Lower leg skin (tissue), 3 donors: ENCODE measurements at regions not wholly inside any gene's neighbourhood (a gene's known extent, or its start where the extent isn't known, plus 50 kb on each side); places are given as distances from the start of the nearest gene placed in this dataset.

ENCODE experiments used
- POLR2A ChIP-seq, 2 donors: fragments of 450-650 bp; IDR thresholded peaks; one replicate each; pipeline ENCODE4 v1.6.1; 2016 to 2017; ENCODE audit warnings: antibody characterized with exemption in 2 of 2, mild to moderate bottlenecking in 1 of 2, moderate library complexity in 1 of 2
- TF ChIP-seq, protein P1 (sequence below), 3 donors: fragments of 450-650 bp; IDR thresholded peaks; one replicate each; pipeline ENCODE4 v1.5.1; 2016; ENCODE audit warnings: antibody characterized with exemption in 3 of 3, mild to moderate bottlenecking in 3 of 3, moderate library complexity in 2 of 3

DNA sequence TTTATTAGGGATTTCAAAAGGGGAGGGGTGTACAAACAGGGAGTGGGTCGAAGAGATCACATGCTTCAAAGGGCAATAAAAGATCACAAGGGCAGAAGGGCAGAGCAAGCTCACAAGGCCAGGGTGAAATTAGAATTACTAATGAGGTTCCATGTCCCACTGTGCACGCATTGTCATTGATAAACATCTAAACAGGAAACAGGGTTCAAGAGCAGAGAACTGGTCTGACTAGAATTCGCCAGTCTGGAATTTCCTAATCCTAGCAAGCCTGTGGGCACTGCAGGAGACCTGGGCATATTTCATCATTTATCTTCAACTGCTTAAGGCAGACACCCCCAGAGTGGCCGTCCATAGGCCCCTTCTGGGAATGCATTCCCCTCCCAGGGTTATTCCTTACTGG is 408.2 kb downstream of the ZNF804A start:
- TF ChIP-seq, protein P1, sequence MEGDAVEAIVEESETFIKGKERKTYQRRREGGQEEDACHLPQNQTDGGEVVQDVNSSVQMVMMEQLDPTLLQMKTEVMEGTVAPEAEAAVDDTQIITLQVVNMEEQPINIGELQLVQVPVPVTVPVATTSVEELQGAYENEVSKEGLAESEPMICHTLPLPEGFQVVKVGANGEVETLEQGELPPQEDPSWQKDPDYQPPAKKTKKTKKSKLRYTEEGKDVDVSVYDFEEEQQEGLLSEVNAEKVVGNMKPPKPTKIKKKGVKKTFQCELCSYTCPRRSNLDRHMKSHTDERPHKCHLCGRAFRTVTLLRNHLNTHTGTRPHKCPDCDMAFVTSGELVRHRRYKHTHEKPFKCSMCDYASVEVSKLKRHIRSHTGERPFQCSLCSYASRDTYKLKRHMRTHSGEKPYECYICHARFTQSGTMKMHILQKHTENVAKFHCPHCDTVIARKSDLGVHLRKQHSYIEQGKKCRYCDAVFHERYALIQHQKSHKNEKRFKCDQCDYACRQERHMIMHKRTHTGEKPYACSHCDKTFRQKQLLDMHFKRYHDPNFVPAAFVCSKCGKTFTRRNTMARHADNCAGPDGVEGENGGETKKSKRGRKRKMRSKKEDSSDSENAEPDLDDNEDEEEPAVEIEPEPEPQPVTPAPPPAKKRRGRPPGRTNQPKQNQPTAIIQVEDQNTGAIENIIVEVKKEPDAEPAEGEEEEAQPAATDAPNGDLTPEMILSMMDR (IDR thresholded peaks at IDR 0.05), result no peak
- TF ChIP-seq POLR2A (IDR thresholded peaks at IDR 0.05), result no peak
